ENCODE measurements at regions not wholly inside any gene's neighbourhood (a gene's known extent, or its start where the extent isn't known, plus 50 kb on each side); places are given as distances from the start of the nearest gene placed in this dataset.
"Not testable (repeated sequence)": the region's sequence is repeated elsewhere in the genome, so short reads cannot be mapped to it uniquely, and the experiment has no call there.

GRCh38 chr10:32217216-32217615, 129.7 kb downstream of the EPC1 start:
- Histone ChIP-seq H2AFZ (ENCODE audit: low read depth) (no peak overlapping the region), H3K79me2 (ENCODE audit: insufficient read depth, low read depth) (no peaks in the 10 kb centered on the region), H3K4me1 (ENCODE audit: low read depth, poor library complexity, severe bottlenecking) (no peaks in the 10 kb centered on the region), H3K9ac (no peak overlapping the region), H4K20me1 (ENCODE audit: insufficient read depth) (no peaks in the 10 kb centered on the region), H3K4me3 (IDR thresholded peaks at IDR 0.05; ENCODE audit: insufficient read depth, low read depth, low read length) (no peak overlapping the region), H3K27me3 (ENCODE audit: insufficient read depth, low read depth) (no peaks in the 10 kb centered on the region), H3K27ac (no peak overlapping the region), H3K36me3 (ENCODE audit: insufficient read depth) (no peaks in the 10 kb centered on the region), H3K4me2 (no peak overlapping the region)
- TF ChIP-seq CTCF (conservative IDR thresholded peaks at IDR 0.05; ENCODE audit: low read depth, low read length), result no peak

GRCh38 chr10:32213838-32214237, 133.1 kb downstream of the EPC1 start:
- H3K4me2 ChIP-seq; H2AFZ ChIP-seq (ENCODE audit: low read depth); H3K27ac ChIP-seq; H3K4me1 ChIP-seq (ENCODE audit: low read depth, poor library complexity, severe bottlenecking); H3K36me3 ChIP-seq (ENCODE audit: insufficient read depth); H3K4me3 ChIP-seq (IDR thresholded peaks at IDR 0.05; ENCODE audit: insufficient read depth, low read depth, low read length); H3K9ac ChIP-seq; H4K20me1 ChIP-seq (ENCODE audit: insufficient read depth); H3K79me2 ChIP-seq (ENCODE audit: insufficient read depth, low read depth); H3K27me3 ChIP-seq (ENCODE audit: insufficient read depth, low read depth): not testable (repeated sequence)

- Histone ChIP-seq H3K27me3 (ENCODE audit: insufficient read depth, low read depth) (no peaks in the 10 kb centered on the region), H3K9ac (no peak overlapping the region), H3K79me2 (ENCODE audit: insufficient read depth, low read depth) (no peaks in the 10 kb centered on the region), H3K4me2 (no peak overlapping the region), H2AFZ (ENCODE audit: low read depth) (no peak overlapping the region), H3K36me3 (ENCODE audit: insufficient read depth) (no peaks in the 10 kb centered on the region), H3K4me1 (ENCODE audit: low read depth, poor library complexity, severe bottlenecking) (no peaks in the 10 kb centered on the region), H3K4me3 (IDR thresholded peaks at IDR 0.05; ENCODE audit: insufficient read depth, low read depth, low read length) (no peak overlapping the region), H3K27ac (no peak overlapping the region), H4K20me1 (ENCODE audit: insufficient read depth) (no peaks in the 10 kb centered on the region)
- TF ChIP-seq CTCF (conservative IDR thresholded peaks at IDR 0.05; ENCODE audit: low read depth, low read length), result no peak
These were observed 136.0 kb downstream of the EPC1 start for GRCh38 chr10:32211046-32211363.

- no peaks in the 10 kb centered on the region for H3K27me3 ChIP-seq (ENCODE audit: insufficient read depth, low read depth)
- H3K4me2 ChIP-seq, result no peak overlapping the region
These were observed 136.5 kb downstream of the EPC1 start for GRCh38 chr10:32210306-32211045.

GRCh38 chr10:32208005-32208404, 139.0 kb downstream of the EPC1 start:
- not testable (repeated sequence) for H3K79me2 ChIP-seq (ENCODE audit: insufficient read depth, low read depth); H3K36me3 ChIP-seq (ENCODE audit: insufficient read depth); H3K27ac ChIP-seq; H3K27me3 ChIP-seq (ENCODE audit: insufficient read depth, low read depth); H3K9ac ChIP-seq; H4K20me1 ChIP-seq (ENCODE audit: insufficient read depth); H2AFZ ChIP-seq (ENCODE audit: low read depth); H3K4me3 ChIP-seq (IDR thresholded peaks at IDR 0.05; ENCODE audit: insufficient read depth, low read depth, low read length); H3K4me1 ChIP-seq (ENCODE audit: low read depth, poor library complexity, severe bottlenecking); H3K4me2 ChIP-seq

More at GRCh38 chr10:32210306-32211045, 136.5 kb downstream of the EPC1 start:
- peak; percentile 27; the same call in 1 of the 2 replicates for TF ChIP-seq CTCF (conservative IDR thresholded peaks at IDR 0.05; ENCODE audit: low read depth, low read length)
- no peaks in the 10 kb centered on the region for H3K36me3 ChIP-seq (ENCODE audit: insufficient read depth)
- no peak overlapping the region for H3K9ac ChIP-seq
- H3K4me1 ChIP-seq (ENCODE audit: low read depth, poor library complexity, severe bottlenecking), result no peaks in the 10 kb centered on the region
- no peak overlapping the region for H2AFZ ChIP-seq (ENCODE audit: low read depth)
- no peaks in the 10 kb centered on the region for H4K20me1 ChIP-seq (ENCODE audit: insufficient read depth)
- no peak overlapping the region for H3K27ac ChIP-seq
- no peaks in the 10 kb centered on the region for H3K79me2 ChIP-seq (ENCODE audit: insufficient read depth, low read depth)
- H3K4me3 ChIP-seq (IDR thresholded peaks at IDR 0.05; ENCODE audit: insufficient read depth, low read depth, low read length), result no peak overlapping the region

All from KMS-11 (cell line).